ENCODE measurements at regions not wholly inside any gene's neighbourhood (a gene's known extent, or its start where the extent isn't known, plus 50 kb on each side); places are given as distances from the start of the nearest gene placed in this dataset.

DNA sequence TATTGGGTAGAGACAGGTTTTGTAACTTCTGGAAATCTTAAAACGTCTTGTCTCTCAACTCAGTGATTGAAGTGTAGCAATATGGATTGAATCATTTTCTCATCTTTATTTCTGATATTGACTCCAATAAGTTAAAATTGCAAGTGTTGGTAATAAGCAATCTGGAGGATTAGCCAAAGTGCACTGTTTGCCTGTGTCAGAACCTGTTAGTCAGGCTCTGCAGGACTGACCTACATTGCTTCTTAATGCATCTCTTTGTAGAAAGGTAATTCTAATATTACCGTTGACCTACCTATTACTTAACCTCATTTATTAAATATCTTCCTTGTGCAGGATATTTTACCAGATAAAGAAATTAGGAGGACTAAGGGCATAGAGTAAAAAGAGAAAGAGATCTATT, 484.0 kb upstream of the CITED2 start:
- Histone ChIP-seq H3K27ac (ENCODE audit: low read length) (no peak overlapping the region), H3K36me3 (replicated peaks; ENCODE audit: insufficient read depth, low read length) (no peaks in the 10 kb centered on the region), H3K9me3 (replicated peaks; ENCODE audit: insufficient read depth, low read length) (no peaks in the 10 kb centered on the region), H3K9ac (ENCODE audit: low read length) (no peak overlapping the region), H3F3A (ENCODE audit: insufficient read depth, low read length) (no peaks in the 10 kb centered on the region), H4K20me1 (ENCODE audit: insufficient read depth, low read length) (no peaks in the 10 kb centered on the region), H3K27me3 (replicated peaks; ENCODE audit: insufficient read depth, low read length) (no peaks in the 10 kb centered on the region), H3K4me1 (ENCODE audit: low read length) (no peaks in the 10 kb centered on the region), H2AFZ (ENCODE audit: low read length) (no peak overlapping the region), H3K4me3 (ENCODE audit: low read length) (no peak overlapping the region), H3K79me2 (ENCODE audit: low read length) (no peaks in the 10 kb centered on the region), H3K9me2 (replicated peaks; ENCODE audit: insufficient read depth, low read length) (no peaks in the 10 kb centered on the region), H3K4me2 (ENCODE audit: low read depth, low read length) (no peak overlapping the region)
- DNase-seq = no peak
- TF ChIP-seq, protein P1, sequence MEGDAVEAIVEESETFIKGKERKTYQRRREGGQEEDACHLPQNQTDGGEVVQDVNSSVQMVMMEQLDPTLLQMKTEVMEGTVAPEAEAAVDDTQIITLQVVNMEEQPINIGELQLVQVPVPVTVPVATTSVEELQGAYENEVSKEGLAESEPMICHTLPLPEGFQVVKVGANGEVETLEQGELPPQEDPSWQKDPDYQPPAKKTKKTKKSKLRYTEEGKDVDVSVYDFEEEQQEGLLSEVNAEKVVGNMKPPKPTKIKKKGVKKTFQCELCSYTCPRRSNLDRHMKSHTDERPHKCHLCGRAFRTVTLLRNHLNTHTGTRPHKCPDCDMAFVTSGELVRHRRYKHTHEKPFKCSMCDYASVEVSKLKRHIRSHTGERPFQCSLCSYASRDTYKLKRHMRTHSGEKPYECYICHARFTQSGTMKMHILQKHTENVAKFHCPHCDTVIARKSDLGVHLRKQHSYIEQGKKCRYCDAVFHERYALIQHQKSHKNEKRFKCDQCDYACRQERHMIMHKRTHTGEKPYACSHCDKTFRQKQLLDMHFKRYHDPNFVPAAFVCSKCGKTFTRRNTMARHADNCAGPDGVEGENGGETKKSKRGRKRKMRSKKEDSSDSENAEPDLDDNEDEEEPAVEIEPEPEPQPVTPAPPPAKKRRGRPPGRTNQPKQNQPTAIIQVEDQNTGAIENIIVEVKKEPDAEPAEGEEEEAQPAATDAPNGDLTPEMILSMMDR (IDR thresholded peaks at IDR 0.05; ENCODE audit: low read length) = no peak
- no peak for TF ChIP-seq EZH2 (optimal IDR thresholded peaks at IDR 0.05; ENCODE audit: low read depth, low read length)

DNA sequence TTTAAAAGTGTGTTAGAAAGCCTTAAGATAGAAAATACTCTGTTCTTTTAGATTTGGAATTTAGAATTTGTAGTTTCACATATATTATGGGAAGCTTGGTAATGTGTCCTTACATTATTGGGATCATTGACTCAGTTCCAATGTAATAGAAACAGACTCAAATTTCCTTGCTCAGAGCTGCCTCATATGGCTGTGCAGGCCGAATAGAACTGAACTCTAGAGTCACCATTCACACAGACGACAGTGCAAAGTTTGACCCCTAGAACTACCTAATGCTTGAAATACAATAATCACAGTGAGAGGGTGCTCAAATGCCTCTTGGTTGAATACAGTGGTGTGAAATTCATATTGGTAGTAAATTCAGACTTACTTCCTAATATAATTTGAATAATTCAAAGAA, 482.7 kb upstream of the CITED2 start:
- no peak for DNase-seq
- no peaks in the 10 kb centered on the region for H3K4me1 ChIP-seq (ENCODE audit: low read length)
- no peaks in the 10 kb centered on the region for H3K79me2 ChIP-seq (ENCODE audit: low read length)
- H4K20me1 ChIP-seq (ENCODE audit: insufficient read depth, low read length) = no peaks in the 10 kb centered on the region
- TF ChIP-seq EZH2phosphoT487 (IDR thresholded peaks at IDR 0.05; ENCODE audit: low read length) (no peak), EZH2 (optimal IDR thresholded peaks at IDR 0.05; ENCODE audit: low read depth, low read length) (no peak)
- TF ChIP-seq, protein P1 (IDR thresholded peaks at IDR 0.05; ENCODE audit: low read length) = no peak
- H3K9me3 ChIP-seq (replicated peaks; ENCODE audit: insufficient read depth, low read length) = no peaks in the 10 kb centered on the region
- no peak overlapping the region for H3K27ac ChIP-seq (ENCODE audit: low read length)
- H3K4me2 ChIP-seq (ENCODE audit: low read depth, low read length) = no peak overlapping the region
- H3K9me2 ChIP-seq (replicated peaks; ENCODE audit: insufficient read depth, low read length) = no peaks in the 10 kb centered on the region
- H3K27me3 ChIP-seq (replicated peaks; ENCODE audit: insufficient read depth, low read length) = no peaks in the 10 kb centered on the region
- H3K36me3 ChIP-seq (replicated peaks; ENCODE audit: insufficient read depth, low read length) = no peaks in the 10 kb centered on the region
- no peak overlapping the region for H3K4me3 ChIP-seq (ENCODE audit: low read length)
- no peak overlapping the region for H2AFZ ChIP-seq (ENCODE audit: low read length)
- H3F3A ChIP-seq (ENCODE audit: insufficient read depth, low read length) = no peaks in the 10 kb centered on the region
- H3K9ac ChIP-seq (ENCODE audit: low read length) = no peak overlapping the region

DNA sequence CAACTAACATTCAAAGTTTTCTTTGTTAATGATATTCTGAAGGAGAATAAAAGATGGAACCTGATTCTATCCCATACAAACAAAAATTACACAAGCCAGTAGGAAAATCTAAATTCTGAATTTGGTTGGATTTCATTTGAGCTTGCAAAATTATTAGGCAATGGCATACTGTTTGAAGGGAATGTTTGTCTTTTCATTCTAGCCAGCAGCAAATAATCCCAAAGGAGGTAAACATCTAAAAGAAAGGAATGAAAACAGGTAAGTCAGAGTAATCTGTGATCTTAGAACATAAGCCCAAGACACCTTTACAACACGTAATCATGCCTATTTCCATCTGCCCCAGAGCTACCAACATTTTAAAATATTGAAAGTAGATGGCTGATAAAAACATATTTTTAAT, 482.1 kb upstream of the CITED2 start:
- Histone ChIP-seq H3K9ac (ENCODE audit: low read length) (no peak overlapping the region), H2AFZ (ENCODE audit: low read length) (no peak overlapping the region), H3K4me3 (ENCODE audit: low read length) (no peak overlapping the region), H3K79me2 (ENCODE audit: low read length) (no peaks in the 10 kb centered on the region), H3F3A (ENCODE audit: insufficient read depth, low read length) (no peaks in the 10 kb centered on the region), H3K36me3 (replicated peaks; ENCODE audit: insufficient read depth, low read length) (no peaks in the 10 kb centered on the region), H3K9me2 (replicated peaks; ENCODE audit: insufficient read depth, low read length) (no peaks in the 10 kb centered on the region), H3K27me3 (replicated peaks; ENCODE audit: insufficient read depth, low read length) (no peaks in the 10 kb centered on the region), H4K20me1 (ENCODE audit: insufficient read depth, low read length) (no peaks in the 10 kb centered on the region), H3K4me1 (ENCODE audit: low read length) (no peaks in the 10 kb centered on the region), H3K4me2 (ENCODE audit: low read depth, low read length) (no peak overlapping the region), H3K9me3 (replicated peaks; ENCODE audit: insufficient read depth, low read length) (no peaks in the 10 kb centered on the region), H3K27ac (ENCODE audit: low read length) (no peak overlapping the region)
- no peak for DNase-seq
- TF ChIP-seq, protein P1 (IDR thresholded peaks at IDR 0.05; ENCODE audit: low read length) = no peak
- no peak for TF ChIP-seq EZH2phosphoT487 (IDR thresholded peaks at IDR 0.05; ENCODE audit: low read length)
- TF ChIP-seq EZH2 (optimal IDR thresholded peaks at IDR 0.05; ENCODE audit: low read depth, low read length) = no peak
